Adrenal gland (tissue), 9 donors: ENCODE measurements at regions not wholly inside any gene's neighbourhood (a gene's known extent, or its start where the extent isn't known, plus 50 kb on each side); places are given as distances from the start of the nearest gene placed in this dataset.
"Not testable (repeated sequence)": the region's sequence is repeated elsewhere in the genome, so short reads cannot be mapped to it uniquely, and the experiment has no call there.

Experiments
- DNase-seq, 7 donors: peaks; one replicate each; pipeline ENCODE4 v3.0.0-alpha.2; 2019 to 2020
- H3K27ac ChIP-seq, 5 donors: fragments of 200-600 bp; sonication (generic) in 4 of 5; 1 replicate in 3 of 5; 2 replicates in 2 of 5; pipeline versions ENCODE4 v1.5.1 to v1.8.0; 2016 to 2020; ENCODE audit warnings: mild to moderate bottlenecking in 1 of 5
- H3K27me3 ChIP-seq: fragments of 200-600 bp; 2 replicates; pipeline ENCODE4 v1.8.0; 2021
- H3K36me3 ChIP-seq, 2 donors: fragments of 200-600 bp; replicated peaks in 1 of 2; 1 replicate in 1 of 2; 2 replicates in 1 of 2; pipeline versions ENCODE4 v1.5.1 to v1.8.0; 2018 to 2022
- H3K4me1 ChIP-seq, 2 donors: fragments of 200-600 bp; replicated peaks in 1 of 2; 1 replicate in 1 of 2; 2 replicates in 1 of 2; pipeline versions ENCODE4 v1.5.1 to v1.8.0; 2018 to 2021
- H3K4me3 ChIP-seq, 4 donors: fragments of 200-600 bp; sonication (generic) in 3 of 4; one replicate each; pipeline ENCODE4 v1.5.1; 2016 to 2018
- H3K9me3 ChIP-seq, 3 donors: fragments of 200-600 bp; sonication (generic) in 1 of 3; replicated peaks in 1 of 3; 1 replicate in 2 of 3; 2 replicates in 1 of 3; pipeline versions ENCODE4 v1.5.1 to v1.8.0; 2016 to 2021
- POLR2A ChIP-seq, 2 donors: fragments of 450-650 bp; IDR thresholded peaks; one replicate each; pipeline ENCODE4 v1.6.1; 2017; ENCODE audit warnings: antibody characterized with exemption in 2 of 2, mild to moderate bottlenecking in 2 of 2, moderate library complexity in 1 of 2
- WGBS, 4 donors: extraction: QIAGEN DNeasy Blood & Tissue Kit in 2 of 4; methylation state at CpG; one replicate each; pipeline versions ENCODE4 v1.1.5 to v1.1.7; 2013 to 2017; 5-methylcytosine and 5-hydroxymethylcytosine counted together
- intact Hi-C, 2 donors: fragments of 100-400 bp; cut with DNase I; formaldehyde crosslinking; loops; one replicate each; pipeline versions ENCODE4 v1.14.1 to v1.15.0; 2022 to 2023
- TF ChIP-seq, protein P1 (sequence below), 6 experiments: fragments of 450-650 bp in 4 of 6; fragments of 200-600 bp in 2 of 6; sonication (generic) in 1 of 6; IDR thresholded peaks; 1 replicate in 5 of 6; 2 replicates in 1 of 6; pipeline versions ENCODE4 v1.5.1 to v1.8.0; 2016 to 2021; ENCODE audit warnings: antibody characterized with exemption in 6 of 6, mild to moderate bottlenecking in 2 of 6, moderate library complexity in 1 of 6
- donor health status: healthy with polysubstance abuse.
- donor health status: Bipolar disorder and iron deficiency.
- donor health status: DM: yes; HTN: yes; CAD: no.
- donor health status: DM: no; HTN: no; CAD: no.
- donor health status: DM: no; HTN: no; CAD: no.

DNA sequence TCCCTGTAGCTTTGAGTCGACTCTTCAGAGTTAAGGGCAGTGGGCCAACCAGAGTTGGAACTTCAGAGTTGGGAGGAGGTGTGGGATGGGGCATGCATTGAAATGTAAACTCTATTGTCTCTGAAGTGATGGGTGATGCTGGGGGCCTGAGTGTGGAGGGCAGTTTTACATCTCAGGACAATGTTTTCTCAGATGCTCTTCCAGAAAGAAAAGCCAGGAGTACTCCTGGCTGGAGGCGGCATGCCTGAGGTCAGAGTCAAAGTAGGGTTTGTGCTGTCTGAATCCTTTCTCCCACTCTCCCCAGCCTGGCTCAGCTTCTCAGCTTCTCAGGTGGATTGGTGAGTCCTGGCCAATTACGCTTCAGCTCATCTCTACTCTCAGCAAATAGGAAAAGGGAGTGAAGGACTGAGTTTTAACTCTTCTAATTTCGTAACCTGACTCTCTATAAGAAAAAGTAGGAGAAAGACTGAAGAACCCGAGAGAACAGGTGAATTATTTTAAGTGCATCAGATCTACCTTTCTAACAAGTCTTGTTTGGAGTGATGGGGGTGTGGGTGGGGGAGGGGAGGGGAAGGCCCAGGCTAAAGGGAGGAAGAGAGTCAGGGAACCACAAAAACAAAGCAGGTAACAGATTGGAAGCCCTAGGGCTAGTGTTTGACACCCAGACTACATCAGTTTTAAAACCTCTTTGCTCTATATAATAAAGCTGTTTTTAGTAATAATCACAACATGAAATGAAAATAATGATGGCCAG is 107.5 kb upstream of the PELI1 start:
- TF ChIP-seq POLR2A (IDR thresholded peaks at IDR 0.05) = no peak
- TF ChIP-seq, protein P1, sequence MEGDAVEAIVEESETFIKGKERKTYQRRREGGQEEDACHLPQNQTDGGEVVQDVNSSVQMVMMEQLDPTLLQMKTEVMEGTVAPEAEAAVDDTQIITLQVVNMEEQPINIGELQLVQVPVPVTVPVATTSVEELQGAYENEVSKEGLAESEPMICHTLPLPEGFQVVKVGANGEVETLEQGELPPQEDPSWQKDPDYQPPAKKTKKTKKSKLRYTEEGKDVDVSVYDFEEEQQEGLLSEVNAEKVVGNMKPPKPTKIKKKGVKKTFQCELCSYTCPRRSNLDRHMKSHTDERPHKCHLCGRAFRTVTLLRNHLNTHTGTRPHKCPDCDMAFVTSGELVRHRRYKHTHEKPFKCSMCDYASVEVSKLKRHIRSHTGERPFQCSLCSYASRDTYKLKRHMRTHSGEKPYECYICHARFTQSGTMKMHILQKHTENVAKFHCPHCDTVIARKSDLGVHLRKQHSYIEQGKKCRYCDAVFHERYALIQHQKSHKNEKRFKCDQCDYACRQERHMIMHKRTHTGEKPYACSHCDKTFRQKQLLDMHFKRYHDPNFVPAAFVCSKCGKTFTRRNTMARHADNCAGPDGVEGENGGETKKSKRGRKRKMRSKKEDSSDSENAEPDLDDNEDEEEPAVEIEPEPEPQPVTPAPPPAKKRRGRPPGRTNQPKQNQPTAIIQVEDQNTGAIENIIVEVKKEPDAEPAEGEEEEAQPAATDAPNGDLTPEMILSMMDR (IDR thresholded peaks at IDR 0.05) = no peak
- Histone ChIP-seq H3K4me1 (no peaks in the 10 kb centered on the region), H3K27me3 (no peaks in the 10 kb centered on the region), H3K27ac (no peak overlapping the region), H3K36me3 (no peaks in the 10 kb centered on the region), H3K4me3 (no peak overlapping the region), H3K9me3 (no peaks in the 10 kb centered on the region)
- no peak for DNase-seq
- WGBS, 4 donors = 68 to 86% (median 83%) methylated on average over 5 of the region's 5 CpGs
- intact Hi-C loops = no loop called here

DNA sequence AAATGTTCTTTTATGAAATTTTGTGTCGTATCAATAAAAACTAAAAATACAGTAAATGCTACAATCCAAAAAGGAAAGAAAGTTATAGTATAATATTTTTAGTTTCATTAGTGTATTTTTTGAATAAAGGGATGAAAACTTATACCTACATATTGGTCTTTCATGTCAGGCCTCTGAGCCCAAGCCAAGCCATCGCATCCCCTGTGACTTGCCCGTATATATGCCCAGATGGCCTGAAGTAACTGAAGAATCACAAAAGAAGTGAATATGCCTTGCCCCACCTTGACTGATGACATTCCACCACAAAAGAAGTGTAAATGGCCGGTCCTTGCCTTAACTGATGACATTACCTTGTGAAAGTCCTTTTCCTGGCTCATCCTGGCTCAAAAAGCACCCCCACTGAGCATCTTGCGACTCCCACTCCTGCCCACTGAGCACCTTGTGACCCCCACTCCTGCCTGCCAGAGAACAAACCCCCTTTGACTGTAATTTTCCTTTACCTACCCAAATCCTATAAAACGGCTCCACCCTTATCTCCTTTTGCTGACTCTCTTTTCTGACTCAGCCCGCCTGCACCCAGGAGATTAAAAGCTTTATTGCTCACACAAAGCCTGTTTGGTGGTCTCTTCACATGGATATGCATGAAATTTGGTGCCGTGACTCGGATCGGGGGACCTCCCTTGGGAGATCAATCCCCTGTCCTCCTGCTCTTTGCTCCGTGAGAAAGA is 108.2 kb upstream of the PELI1 start:
- DNase-seq, intact Hi-C loops, H3K4me1 ChIP-seq, H3K27ac ChIP-seq, H3K36me3 ChIP-seq, H3K4me3 ChIP-seq, H3K9me3 ChIP-seq, H3K27me3 ChIP-seq: not testable (repeated sequence)
- whole genome bisulfite sequencing, 4 donors = 86 to 91% (median 87%) methylated on average over 9 to 11 of the region's 11 CpGs

DNA sequence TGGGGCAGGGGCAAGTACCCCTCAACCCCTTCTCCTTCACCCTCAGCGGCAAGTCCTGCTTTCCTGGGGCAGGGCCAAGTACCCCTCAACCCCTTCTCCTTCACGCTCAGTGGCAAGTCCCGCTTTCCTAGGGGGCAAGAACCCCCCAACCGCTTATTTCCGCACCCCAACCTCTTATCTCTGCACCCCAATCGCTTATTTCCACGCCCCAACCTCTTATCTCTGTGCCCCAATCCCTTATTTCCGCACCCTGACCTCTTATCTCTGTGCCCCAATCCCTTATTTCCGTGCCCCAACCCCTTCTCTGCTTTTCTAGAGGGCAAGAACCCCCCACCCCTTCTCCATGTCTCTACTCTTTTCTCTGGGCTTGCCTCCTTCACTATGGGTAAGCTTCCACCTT is 109.2 kb upstream of the PELI1 start:
- H3K27me3 ChIP-seq, H3K27ac ChIP-seq, intact Hi-C loops: not testable (repeated sequence)

DNA sequence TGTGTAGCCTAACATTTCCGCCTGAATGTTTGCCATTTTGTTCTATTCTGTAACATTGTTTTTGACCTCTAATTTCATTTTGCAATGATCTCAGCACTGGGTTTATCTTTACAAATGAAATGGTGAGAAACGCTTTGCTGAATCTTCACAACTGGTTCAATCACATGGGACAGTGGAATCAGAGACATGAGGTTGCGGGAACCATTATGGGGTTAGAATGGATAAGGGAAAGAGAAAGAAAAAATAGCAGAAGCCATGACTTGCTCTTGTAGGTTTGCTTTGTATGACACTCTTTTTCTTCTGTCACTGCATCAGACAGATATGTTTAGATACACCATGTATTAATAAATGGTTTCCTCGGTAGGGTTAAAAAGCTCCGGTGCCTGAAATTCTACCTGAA is 114.3 kb upstream of the PELI1 start:
- Histone ChIP-seq H3K4me3 (no peak overlapping the region), H3K36me3 (no peaks in the 10 kb centered on the region), H3K27ac (no peak overlapping the region), H3K27me3 (no peaks in the 10 kb centered on the region), H3K9me3 (no peaks in the 10 kb centered on the region), H3K4me1 (peaks cover 3 to 21% of the 10 kb centered on the region in 2 donors)
- TF ChIP-seq, protein P1 (IDR thresholded peaks at IDR 0.05) = no peak
- no peak for TF ChIP-seq POLR2A (IDR thresholded peaks at IDR 0.05)
- 89 to 96% (median 93%) methylated on average over 5 of the region's 5 CpGs for WGBS, 4 donors
- DNase-seq = no peak
- intact Hi-C loops = no loop called here

More for the DNA sequence above, 109.2 kb upstream of the PELI1 start:
- WGBS, 4 donors = 81 to 90% (median 84%) methylated on average over 7 to 9 of the region's 9 CpGs
- H3K4me1 ChIP-seq, H3K9me3 ChIP-seq, H3K4me3 ChIP-seq, H3K36me3 ChIP-seq, DNase-seq: not testable (repeated sequence)

DNA sequence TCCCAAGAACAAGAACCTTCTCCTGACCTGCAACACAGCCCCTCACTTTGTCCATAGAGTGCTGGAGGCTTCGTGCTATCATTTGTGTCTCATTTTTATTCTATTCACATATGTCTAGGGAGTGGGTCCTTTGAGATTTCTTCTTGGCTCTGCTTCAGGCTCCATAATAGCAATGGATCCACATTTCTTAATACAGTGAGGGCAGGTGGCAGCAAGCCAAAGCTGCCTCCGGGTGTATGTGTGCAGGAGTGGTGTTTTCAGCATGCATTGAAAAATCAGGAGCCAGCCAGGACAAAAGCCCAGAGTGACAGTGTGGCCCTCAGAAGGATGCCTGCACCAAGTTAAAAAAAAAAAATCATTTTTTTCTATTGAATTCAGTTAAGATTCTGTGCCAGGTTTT is 115.1 kb upstream of the PELI1 start:
- intact Hi-C loops = no loop called here
- TF ChIP-seq, protein P1 (IDR thresholded peaks at IDR 0.05) = no peak
- no peak for TF ChIP-seq POLR2A (IDR thresholded peaks at IDR 0.05)
- Histone ChIP-seq H3K27ac (peak overlapping the region in 2 of 5 donors; percentile 76 to 86), H3K4me3 (no peak overlapping the region), H3K27me3 (no peaks in the 10 kb centered on the region), H3K36me3 (no peaks in the 10 kb centered on the region), H3K9me3 (no peaks in the 10 kb centered on the region), H3K4me1 (peaks cover 3 to 23% of the 10 kb centered on the region in 2 donors)
- DNase-seq = peak in 2 of 7 donors; percentile 26 to 58
- WGBS, 4 donors = 38 to 48% (median 44%) methylated on average over 2 of the region's 2 CpGs
